Parathyroid adenoma (tissue), 2 donors: ENCODE measurements at regions not wholly inside any gene's neighbourhood (a gene's known extent, or its start where the extent isn't known, plus 50 kb on each side); places are given as distances from the start of the nearest gene placed in this dataset.

Experiments used
- H2AFZ ChIP-seq: fragments of 300-600 bp; sonication (generic); one replicate; pipeline ENCODE4 v1.7.0; 2017; ENCODE audit warnings: antibody characterized with exemption, mild to moderate bottlenecking
- H3K27ac ChIP-seq: fragments of 300-600 bp; sonication (generic); one replicate; pipeline ENCODE4 v1.7.0; 2017
- H3K27me3 ChIP-seq: fragments of 300-600 bp; sonication (generic); one replicate; pipeline ENCODE4 v1.7.0; 2017; ENCODE audit warnings: low read length; ENCODE audit not compliant: control insufficient read depth, insufficient read depth
- H3K36me3 ChIP-seq: fragments of 300-600 bp; sonication (generic); one replicate; pipeline ENCODE4 v1.7.0; 2017; ENCODE audit warnings: low read length; ENCODE audit not compliant: control insufficient read depth, insufficient read depth
- H3K4me1 ChIP-seq: fragments of 300-600 bp; sonication (generic); one replicate; pipeline ENCODE4 v1.7.0; 2017; ENCODE audit warnings: control low read depth
- H3K4me2 ChIP-seq: fragments of 300-600 bp; sonication (generic); one replicate; pipeline ENCODE4 v1.7.0; 2017; ENCODE audit warnings: low read length
- H3K4me3 ChIP-seq: fragments of 300-600 bp; sonication (generic); one replicate; pipeline ENCODE4 v1.7.0; 2017; ENCODE audit warnings: low read depth, low read length
- H3K79me2 ChIP-seq: fragments of 300-600 bp; sonication (generic); one replicate; pipeline ENCODE4 v1.7.0; 2017; ENCODE audit warnings: control low read depth
- H3K9ac ChIP-seq: fragments of 300-600 bp; sonication (generic); one replicate; pipeline ENCODE4 v1.7.0; 2017; ENCODE audit warnings: mild to moderate bottlenecking
- H3K9me3 ChIP-seq: fragments of 300-600 bp; sonication (generic); one replicate; pipeline ENCODE4 v1.7.0; 2017; ENCODE audit warnings: low read length; ENCODE audit not compliant: control insufficient read depth
- TF ChIP-seq, protein P1 (sequence below): fragments of 300-600 bp; sonication (generic); IDR thresholded peaks from one replicate; pipeline ENCODE4 v1.7.0; 2017; ENCODE audit warnings: antibody characterized with exemption, mild to moderate bottlenecking
- donor health status: primary hyperparathyroidism.

DNA sequence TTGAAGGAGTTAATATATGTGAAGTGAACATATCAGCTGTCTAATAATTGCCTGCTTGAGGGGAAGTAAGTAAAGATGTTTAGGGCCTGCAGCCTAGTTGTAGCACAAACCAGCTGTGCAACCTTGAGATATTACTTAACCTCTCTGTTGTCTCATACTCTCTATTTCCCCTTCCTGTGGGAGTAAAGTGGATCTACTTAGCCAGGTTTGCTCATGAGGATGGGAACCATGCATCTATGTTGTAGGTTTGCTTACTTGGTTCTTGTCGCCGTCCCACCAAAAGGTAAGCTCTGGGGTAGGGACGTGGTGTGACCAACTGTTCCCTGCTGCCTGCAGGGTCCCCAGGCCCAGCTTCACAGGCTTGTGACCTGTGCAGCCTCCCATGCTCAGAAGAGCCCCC is 362.7 kb upstream of the SULF2 start:
- Histone ChIP-seq H3K4me1 (no peaks in the 10 kb centered on the region), H3K27me3 (no peaks in the 10 kb centered on the region), H3K36me3 (no peaks in the 10 kb centered on the region), H3K9me3 (no peaks in the 10 kb centered on the region), H2AFZ (no peak overlapping the region), H3K9ac (no peak overlapping the region), H3K79me2 (no peaks in the 10 kb centered on the region), H3K4me2 (no peak overlapping the region), H3K4me3 (no peak overlapping the region), H3K27ac (no peak overlapping the region)
- TF ChIP-seq, protein P1, sequence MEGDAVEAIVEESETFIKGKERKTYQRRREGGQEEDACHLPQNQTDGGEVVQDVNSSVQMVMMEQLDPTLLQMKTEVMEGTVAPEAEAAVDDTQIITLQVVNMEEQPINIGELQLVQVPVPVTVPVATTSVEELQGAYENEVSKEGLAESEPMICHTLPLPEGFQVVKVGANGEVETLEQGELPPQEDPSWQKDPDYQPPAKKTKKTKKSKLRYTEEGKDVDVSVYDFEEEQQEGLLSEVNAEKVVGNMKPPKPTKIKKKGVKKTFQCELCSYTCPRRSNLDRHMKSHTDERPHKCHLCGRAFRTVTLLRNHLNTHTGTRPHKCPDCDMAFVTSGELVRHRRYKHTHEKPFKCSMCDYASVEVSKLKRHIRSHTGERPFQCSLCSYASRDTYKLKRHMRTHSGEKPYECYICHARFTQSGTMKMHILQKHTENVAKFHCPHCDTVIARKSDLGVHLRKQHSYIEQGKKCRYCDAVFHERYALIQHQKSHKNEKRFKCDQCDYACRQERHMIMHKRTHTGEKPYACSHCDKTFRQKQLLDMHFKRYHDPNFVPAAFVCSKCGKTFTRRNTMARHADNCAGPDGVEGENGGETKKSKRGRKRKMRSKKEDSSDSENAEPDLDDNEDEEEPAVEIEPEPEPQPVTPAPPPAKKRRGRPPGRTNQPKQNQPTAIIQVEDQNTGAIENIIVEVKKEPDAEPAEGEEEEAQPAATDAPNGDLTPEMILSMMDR: no peak

DNA sequence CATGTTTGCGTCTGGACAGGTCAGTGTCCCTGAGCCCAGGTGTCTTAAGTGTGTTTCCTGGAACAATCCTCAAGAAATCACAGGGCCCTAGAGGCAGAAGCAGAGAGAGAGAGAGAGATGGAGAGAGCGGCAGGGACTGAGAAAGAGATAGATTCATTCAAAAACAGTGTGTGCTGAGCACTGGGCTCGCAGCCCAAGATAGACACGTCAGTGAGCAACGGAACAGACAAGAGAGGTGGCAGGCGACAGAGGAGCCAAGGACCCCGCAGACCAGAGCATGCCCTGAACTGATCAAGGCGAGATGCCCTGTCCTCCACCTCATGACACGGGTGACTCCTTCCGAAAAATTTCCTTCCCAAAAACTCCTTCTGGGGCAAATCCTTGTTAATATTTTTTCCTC is 362.0 kb upstream of the SULF2 start:
- Histone ChIP-seq H3K9me3 (no peaks in the 10 kb centered on the region), H3K36me3 (no peaks in the 10 kb centered on the region), H3K27me3 (no peaks in the 10 kb centered on the region), H3K79me2 (no peaks in the 10 kb centered on the region), H3K4me1 (no peaks in the 10 kb centered on the region), H3K4me3 (no peak overlapping the region), H3K4me2 (no peak overlapping the region), H3K27ac (no peak overlapping the region), H2AFZ (no peak overlapping the region), H3K9ac (no peak overlapping the region)
- TF ChIP-seq, protein P1: no peak

DNA sequence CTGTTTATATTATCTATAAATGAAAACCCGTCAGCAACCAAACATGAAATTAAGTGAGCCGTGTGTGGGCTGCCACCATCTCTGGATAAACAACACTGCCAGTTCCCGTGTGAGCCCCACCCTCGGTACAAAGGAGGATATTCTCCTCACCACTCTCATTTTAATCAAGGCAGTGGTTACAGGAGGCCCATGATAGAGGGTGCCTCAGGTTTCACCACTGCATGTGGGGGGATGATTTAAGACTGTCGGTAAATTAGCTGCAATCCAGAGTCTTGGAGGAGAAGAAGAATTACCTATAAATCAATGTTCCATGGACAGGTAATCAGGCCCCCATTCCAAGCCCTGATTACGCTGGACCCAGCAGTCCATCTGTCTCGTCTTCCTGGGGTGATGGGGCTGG is 361.6 kb upstream of the SULF2 start:
- Histone ChIP-seq H3K4me1 (no peaks in the 10 kb centered on the region), H3K9ac (no peak overlapping the region), H3K27ac (no peak overlapping the region), H3K36me3 (no peaks in the 10 kb centered on the region), H3K9me3 (no peaks in the 10 kb centered on the region), H2AFZ (no peak overlapping the region), H3K79me2 (no peaks in the 10 kb centered on the region), H3K27me3 (no peaks in the 10 kb centered on the region), H3K4me2 (no peak overlapping the region), H3K4me3 (no peak overlapping the region)
- TF ChIP-seq, protein P1: no peak

DNA sequence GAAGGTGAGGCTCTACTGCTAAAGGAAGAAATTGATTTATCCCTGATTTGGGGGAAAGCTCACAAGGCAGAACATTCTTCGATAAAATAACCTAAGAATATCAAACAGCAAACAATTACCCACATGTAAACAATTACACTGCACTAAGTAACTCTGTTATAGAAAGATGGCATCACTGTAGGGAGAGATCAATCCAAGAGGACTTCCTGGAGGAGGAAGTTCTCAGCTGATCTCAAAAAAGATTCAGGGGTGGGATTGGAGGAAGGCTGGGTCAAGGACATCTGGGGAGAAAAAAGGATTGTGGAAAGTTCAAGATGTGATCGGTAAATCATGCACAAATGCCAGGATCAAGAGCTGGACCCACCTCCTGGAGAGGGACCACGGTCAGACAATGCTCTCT is 361.0 kb upstream of the SULF2 start:
- H3K9ac ChIP-seq: no peak overlapping the region
- TF ChIP-seq, protein P1: no peak
- no peak overlapping the region for H3K4me2 ChIP-seq

DNA sequence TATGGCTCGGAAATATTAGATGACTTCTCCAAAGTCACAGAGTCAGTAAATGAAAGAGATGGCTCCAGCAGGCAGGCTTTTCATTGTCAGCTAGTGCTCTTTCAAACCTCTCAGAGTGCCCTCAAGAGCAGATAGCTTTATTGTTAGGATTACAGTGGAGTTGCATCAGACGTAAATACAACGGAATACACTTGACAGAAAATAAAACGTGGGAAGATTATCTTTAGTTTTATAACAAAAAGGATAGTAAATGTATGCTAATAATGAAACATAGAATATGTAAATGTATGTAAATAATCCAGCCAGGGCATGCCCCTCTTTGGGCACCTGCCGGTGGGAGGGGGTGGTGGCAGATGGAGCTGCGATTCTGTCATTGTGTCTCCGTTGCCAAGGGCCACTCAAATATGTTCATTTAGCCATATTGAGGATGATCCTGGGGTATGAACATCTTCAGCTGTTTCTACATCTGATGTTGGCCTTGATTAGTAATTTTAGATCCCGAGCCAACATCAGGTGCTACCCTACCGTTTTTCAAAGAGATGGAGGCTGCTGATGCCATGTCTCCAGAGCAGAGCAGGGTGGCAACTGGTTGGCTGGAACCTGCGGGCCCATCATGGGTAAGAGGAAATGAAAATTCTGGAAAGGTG is 358.3 kb upstream of the SULF2 start:
- Histone ChIP-seq H3K4me3 (no peak overlapping the region), H3K9ac (no peak overlapping the region), H3K27me3 (no peaks in the 10 kb centered on the region), H3K9me3 (no peaks in the 10 kb centered on the region), H3K36me3 (no peaks in the 10 kb centered on the region), H2AFZ (no peak overlapping the region), H3K79me2 (no peaks in the 10 kb centered on the region), H3K27ac (no peak overlapping the region), H3K4me1 (no peaks in the 10 kb centered on the region), H3K4me2 (no peak overlapping the region)
- TF ChIP-seq, protein P1: no peak

More for the DNA sequence above, 361.0 kb upstream of the SULF2 start:
- no peak overlapping the region for H3K27ac ChIP-seq
- H3K4me3 ChIP-seq: no peak overlapping the region
- H2AFZ ChIP-seq: no peak overlapping the region
- H3K79me2 ChIP-seq: no peaks in the 10 kb centered on the region
- no peaks in the 10 kb centered on the region for H3K27me3 ChIP-seq
- no peaks in the 10 kb centered on the region for H3K4me1 ChIP-seq
- no peaks in the 10 kb centered on the region for H3K36me3 ChIP-seq
- H3K9me3 ChIP-seq: no peaks in the 10 kb centered on the region
